ENCODE measurements at regions not wholly inside any gene's neighbourhood (a gene's known extent, or its start where the extent isn't known, plus 50 kb on each side); places are given as distances from the start of the nearest gene placed in this dataset.

DNA sequence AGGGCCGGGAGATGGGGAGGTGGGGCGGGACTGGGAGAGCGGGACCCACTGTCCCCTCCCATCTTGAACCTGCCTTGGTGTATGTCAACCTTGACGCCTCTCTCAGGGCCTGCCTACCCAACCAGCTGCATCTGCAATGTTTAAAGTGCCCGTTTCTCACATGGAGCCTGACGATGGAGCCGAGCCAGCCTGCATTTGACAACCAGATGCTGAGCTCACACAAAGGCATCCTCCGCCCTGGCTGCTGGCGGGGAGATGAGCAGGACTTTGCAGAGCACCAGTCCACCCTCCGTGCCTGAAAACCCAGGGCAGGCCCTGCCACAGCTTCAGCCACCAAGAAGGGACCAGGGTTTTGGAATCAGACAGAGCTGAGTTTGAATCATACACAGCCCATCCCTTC is 141.1 kb upstream of the SMIM23 start:
- no peak overlapping the region for H3K4me3 ChIP-seq (ENCODE audit: low read depth, low read length)
- TF ChIP-seq, protein P1, sequence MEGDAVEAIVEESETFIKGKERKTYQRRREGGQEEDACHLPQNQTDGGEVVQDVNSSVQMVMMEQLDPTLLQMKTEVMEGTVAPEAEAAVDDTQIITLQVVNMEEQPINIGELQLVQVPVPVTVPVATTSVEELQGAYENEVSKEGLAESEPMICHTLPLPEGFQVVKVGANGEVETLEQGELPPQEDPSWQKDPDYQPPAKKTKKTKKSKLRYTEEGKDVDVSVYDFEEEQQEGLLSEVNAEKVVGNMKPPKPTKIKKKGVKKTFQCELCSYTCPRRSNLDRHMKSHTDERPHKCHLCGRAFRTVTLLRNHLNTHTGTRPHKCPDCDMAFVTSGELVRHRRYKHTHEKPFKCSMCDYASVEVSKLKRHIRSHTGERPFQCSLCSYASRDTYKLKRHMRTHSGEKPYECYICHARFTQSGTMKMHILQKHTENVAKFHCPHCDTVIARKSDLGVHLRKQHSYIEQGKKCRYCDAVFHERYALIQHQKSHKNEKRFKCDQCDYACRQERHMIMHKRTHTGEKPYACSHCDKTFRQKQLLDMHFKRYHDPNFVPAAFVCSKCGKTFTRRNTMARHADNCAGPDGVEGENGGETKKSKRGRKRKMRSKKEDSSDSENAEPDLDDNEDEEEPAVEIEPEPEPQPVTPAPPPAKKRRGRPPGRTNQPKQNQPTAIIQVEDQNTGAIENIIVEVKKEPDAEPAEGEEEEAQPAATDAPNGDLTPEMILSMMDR (IDR thresholded peaks at IDR 0.05; ENCODE audit: borderline replicate concordance, insufficient read depth, low read depth, low read length), result no peak

DNA sequence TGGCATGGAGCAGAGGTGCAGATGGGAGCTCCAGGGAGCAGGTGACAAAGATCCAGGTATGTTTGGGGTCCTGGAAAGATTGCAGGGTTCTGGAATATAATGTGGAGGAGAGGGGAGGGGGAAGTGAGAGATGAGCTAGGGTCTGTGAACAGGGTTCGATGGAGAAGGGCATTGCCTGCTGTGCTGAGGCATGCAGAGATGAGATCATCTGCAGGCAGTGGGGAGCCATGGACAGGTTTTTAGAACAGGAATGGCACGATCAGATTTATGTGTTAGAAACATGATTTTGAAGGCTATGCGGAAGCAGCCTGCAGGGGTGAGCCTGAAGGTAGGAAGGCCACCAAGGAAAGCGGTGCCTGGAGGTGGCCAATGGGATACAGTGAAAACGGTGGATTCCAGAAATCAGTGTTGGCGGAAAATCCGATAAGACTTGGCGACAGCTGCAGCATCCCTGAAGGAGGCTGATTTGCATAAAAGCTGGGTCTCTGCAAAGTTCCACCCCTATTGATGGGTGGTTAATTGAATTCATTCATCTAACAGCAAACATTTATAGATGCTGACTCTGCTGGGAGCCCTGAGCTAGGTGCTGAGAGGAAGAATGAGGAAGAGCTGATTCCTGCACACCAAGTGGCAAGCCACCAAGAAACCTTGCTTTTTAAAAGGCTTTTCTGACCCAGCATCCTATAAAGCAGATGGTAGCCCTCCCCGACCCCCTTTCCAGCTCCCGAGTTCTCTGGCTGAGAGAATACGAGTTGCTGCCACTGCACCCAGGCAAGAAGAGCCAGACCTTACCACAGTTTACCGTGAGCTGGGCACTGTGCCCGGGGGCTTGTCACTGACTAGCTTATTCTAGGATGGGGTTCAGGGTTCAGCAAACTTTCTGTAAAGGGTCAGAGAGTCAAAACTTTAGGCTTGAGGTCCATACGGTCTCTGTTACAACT is 139.2 kb upstream of the SMIM23 start:
- H3K4me3 ChIP-seq (ENCODE audit: low read depth, low read length), result no peak overlapping the region
- TF ChIP-seq, protein P1 (IDR thresholded peaks at IDR 0.05; ENCODE audit: borderline replicate concordance, insufficient read depth, low read depth, low read length), result no peak

DNA sequence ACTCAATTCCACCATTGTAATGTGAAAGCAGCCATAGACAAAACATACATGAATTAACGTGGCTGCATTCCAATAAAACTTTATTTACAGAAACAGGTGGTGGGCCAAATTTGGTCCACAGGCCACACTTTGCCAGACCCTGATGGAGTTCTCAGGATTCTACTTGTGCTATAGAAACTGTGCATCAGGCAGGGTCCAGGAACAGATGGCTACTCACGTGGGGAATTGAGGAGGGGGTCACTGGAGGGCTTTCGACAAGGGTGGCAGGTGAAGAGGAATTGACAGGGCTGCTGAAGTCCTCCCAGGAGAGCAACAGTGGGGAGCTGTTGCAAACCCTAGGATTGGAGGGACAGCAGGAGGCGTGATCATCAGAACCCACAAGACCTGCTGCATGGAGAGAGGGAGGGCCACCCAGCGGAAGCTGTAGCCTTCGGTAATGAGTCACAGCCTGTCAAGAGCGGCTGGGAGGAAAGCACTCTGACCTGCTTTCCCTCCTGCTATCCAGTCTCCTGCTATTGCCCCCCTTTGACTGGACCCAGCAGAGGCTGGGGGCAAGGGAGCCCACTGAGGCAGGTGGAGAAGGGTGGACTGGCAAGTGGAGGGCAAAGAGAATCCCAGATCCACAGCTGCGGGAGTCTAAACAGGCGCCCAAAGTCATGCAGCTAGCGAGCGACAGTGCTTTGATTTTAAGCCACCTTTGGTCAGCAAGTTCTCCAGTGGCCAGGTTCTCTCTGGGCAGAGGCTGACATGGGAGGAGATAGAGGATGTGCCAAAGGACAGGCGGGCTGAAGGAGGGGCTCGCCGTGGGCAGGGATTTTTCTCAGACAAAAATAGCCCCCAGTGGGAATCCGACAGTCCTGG is 138.3 kb upstream of the SMIM23 start:
- TF ChIP-seq, protein P1 (IDR thresholded peaks at IDR 0.05; ENCODE audit: borderline replicate concordance, insufficient read depth, low read depth, low read length), result no peak
- H3K4me3 ChIP-seq (ENCODE audit: low read depth, low read length), result no peak overlapping the region

DNA sequence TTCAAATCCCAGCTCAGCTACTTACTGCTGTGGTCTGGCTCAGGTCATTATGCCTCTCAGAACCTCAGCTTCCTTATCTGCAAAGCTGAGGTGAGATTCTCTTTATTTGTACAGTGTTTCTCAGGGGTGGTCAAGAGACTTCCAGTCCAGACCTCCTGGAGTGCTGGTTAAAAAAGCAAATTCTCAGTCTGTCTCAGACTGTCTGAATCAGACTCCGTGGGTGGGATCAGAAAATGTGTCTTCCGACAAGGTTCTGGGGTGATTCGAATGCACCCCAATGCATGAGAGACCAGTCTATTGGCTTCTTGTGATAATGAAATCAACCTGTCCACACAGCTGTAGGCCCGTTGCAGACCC is 137.7 kb upstream of the SMIM23 start:
- H3K4me3 ChIP-seq (ENCODE audit: low read depth, low read length), result no peak overlapping the region
- TF ChIP-seq, protein P1 (IDR thresholded peaks at IDR 0.05; ENCODE audit: borderline replicate concordance, insufficient read depth, low read depth, low read length), result no peak

DNA sequence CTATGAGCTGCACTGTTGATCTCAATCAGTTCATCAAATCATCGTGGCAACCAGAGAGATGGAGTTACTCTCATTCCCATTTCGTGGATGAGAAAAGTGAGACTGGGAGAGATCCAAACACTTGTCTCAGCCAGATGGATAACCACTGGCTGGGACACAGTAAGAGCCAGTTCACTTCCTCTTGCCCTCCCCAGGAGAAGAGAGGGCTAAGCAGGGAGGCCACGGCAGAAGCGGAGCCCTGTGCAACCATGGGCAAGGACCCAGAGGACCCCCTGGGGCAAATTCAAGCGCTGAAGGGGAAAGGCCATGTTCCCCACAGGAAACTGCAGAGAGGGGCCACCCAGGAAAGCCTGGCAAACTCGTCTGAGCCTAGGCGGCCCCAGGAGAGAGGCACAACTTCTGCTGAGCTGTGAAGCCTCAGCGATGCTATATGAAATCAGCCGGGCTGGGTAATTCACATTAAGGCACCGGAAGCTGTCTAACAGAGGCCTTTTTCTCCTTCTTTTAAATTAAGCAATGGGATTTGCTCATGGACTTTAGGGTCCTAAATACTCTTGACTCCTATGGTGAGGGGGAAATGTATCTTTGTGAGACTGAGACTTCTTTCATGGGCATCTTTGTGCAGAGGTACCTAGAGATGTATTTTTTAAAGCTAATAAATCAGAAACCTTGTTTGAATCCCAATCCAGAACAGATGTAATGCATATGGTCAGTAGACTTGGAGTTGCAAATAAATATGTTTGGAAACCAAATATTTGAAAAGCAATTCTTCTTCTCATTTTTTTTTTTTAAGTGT is 137.1 kb upstream of the SMIM23 start:
- H3K4me3 ChIP-seq (ENCODE audit: low read depth, low read length), result no peak overlapping the region
- TF ChIP-seq, protein P1 (IDR thresholded peaks at IDR 0.05; ENCODE audit: borderline replicate concordance, insufficient read depth, low read depth, low read length), result no peak

DNA sequence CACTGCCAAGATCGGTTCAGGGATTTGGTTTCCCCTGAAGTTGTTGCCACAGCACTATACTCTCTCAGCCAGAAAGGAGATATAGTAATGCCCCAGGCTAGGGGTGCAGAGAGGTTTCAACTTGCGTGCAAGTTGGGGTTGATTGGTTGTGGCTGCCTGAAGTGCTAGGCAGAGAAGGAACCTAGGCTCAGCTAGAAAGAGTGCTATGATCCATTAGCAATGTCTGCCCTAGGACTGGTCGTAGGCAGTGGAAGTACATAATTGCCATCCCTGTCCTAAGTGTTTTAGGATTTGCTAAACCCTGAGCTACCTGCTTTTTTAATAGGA is 136.6 kb upstream of the SMIM23 start:
- H3K4me3 ChIP-seq (ENCODE audit: low read depth, low read length), result no peak overlapping the region
- TF ChIP-seq, protein P1 (IDR thresholded peaks at IDR 0.05; ENCODE audit: borderline replicate concordance, insufficient read depth, low read depth, low read length), result no peak

Measured in GM12875 (cell line).